ENCODE measurements at regions not wholly inside any gene's neighbourhood (a gene's known extent, or its start where the extent isn't known, plus 50 kb on each side); places are given as distances from the start of the nearest gene placed in this dataset.
A peak's percentile ranks its signal among the peaks of the same experiment; 100 is the strongest.

DNA sequence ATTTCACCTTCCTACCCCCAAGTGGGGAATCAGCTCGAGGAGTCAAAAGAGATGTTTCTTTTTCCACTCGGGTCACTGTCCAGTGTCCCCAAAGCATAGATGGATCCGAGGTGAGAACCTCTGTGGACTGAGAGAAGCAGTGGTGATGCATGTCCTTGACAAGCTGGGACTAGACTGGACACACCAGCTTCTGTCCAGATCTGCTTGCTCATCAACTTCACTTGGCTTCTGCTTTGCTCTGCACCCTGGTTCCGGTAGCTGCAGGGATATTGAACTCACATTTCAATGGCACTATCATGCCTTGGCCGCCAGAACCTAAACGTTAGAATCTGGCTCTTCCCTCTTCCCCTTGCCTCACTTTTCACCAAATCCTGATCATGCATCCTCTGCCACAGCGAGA is 50.3 kb upstream of the CXCL12 start:
- no peak for DNase-seq (ENCODE audit: low read depth)

DNA sequence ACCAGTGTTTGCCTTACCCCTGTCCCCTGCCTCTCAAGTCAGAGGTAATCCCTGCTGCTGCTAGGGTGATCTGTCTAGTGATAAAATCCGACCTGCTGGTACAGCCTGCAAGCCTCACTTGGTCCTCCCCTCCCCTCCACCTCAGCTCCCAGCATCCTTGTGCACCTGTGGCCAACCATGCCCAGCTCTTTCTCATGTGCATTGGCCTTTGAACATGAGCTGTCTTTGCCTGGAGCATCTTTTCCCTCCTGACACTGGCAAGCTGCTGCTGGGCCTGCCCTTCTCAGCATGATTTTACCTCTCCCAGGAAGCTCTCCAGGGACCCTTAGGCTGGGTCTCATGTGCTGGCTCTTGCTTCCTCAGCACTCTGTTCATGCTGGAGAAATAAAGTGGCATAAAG is 51.3 kb upstream of the CXCL12 start:
- DNase-seq (ENCODE audit: low read depth) = no peak

DNA sequence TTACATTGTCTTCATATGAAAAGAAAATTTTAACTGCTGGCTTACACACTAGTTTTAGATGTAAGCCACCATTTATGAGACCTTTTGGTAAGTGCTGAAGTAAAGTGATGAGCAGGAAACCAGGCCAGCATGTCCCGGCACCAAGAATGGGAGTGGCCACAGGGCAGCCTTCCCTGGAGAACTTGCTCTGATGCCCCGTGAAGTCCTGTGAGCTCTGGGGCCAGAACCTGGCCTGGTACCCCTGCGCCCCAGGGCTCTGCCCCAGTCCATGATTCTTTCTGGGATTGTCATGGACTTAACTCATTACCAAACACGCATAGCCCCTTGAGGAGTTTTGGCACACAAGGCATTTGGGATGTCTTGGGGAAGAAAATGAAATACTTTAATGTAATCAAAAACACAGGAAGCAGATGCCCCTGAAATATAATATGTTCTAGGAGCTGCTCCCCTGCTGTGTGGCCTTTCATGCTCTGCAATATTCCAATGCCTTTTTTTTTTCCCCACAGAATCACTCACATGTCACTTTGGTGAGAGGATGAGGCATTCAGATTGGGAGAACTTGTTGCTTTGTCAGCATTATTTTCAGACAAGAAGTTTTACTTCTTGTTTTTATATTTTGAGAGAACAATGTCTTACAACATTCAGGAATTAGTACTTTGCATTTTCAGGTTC is 53.1 kb upstream of the CXCL12 start:
- peak; percentile 34 for DNase-seq (ENCODE audit: low read depth)

DNA sequence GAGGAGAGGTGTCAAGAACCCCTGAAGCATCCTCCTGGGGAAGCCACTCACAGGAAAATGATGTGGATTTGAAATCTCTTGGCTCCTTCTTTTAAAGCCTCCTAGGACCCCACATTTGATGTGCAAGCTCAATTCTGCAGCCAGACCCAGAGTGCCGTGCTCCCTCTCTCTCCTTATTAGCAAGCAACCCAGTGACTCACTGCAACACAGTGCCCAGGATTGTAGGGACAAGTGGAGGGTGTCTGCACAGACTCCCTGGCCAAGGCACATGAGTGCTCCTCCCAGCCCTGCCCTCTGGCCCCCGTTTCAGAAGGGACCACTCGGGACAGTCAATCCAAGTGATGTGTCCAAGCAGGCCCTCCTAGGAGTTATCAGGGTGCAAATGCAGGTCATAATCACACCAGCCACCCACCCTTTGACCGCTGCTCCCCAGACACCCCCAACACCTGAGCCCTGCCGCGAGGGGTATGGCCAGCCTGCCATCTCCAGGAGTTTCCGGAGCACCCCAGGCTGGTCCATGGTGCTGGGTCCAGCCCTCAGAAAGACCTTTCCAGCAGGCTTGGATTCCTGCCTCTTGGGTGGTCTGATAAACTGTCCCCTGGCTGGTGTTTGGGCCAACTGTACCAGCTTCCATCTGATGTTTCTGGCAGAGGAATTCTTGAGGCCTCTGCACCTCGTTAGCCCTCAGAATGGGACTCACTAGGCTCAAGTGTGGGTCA is 54.5 kb upstream of the CXCL12 start:
- no peak for DNase-seq (ENCODE audit: low read depth)

DNA sequence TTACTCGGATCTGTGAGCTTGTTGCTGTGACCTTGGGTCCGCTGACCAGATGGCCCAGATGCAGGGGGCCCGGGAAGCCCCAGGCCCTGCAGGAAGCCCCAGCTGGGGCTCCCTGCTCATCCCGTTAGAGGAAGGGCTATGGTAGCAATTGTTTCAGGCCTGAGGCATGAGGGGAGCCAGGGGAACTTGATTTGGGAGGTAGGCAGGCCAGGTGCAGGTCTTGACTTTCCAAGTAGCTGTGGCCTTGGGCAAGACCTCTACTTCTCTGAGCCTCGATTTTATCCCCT is 55.0 kb upstream of the CXCL12 start:
- DNase-seq (ENCODE audit: low read depth) = no peak

DNA sequence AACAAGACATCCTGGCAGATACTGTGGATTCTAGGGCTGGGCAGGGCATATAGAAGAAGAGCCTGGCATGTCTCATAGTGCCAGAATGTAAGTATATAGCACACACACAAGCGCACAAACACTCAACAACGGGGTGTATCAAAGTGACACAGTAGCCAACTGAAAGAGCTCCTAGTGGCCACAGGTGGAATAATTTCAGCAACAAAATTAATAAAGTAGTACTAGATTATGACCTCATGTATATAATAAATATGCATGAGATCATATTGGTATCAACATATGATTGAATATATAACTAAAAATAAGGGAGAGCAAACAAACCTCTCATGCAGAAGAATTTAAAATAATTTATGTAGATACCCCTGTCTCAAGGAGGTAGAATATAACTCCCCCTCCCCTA is 72.4 kb upstream of the CXCL12 start:
- no peak for DNase-seq (ENCODE audit: low read depth)

DNA sequence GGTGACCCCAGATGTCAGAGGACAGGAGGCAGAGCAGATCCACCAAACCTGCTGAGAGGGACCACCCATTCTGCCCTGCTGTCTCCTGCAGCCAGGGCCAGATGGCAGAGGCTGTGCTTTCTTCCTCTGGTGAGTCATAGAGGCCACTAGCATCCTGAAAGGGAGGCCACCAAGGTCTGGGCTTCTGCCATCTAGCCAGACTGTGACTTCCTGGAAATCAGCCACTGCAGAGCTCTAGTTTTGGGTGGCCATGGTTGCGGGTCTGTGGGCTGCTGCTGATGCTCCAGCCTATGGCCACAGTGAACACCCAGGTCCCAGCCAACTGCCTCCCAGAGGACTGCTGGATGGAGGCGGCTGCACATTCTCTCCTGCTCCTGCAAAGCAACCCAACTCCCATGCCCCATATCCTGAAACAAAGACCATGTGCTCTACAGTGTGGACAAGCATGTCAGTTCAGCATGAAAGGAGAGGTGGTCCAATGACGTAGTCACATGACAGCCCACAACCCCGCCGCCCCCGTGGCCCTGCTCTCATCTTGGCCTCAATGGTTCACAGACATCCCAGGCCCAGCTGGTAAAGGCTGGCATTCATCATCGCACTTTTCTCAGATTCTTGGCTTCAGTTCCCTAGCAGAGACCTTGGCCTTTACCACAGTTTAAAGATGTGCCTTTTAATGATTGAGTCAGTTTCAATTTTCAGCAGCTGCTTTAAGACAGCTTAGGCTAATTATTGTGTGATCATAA is 73.9 kb upstream of the CXCL12 start:
- peak; percentile 27 for DNase-seq (ENCODE audit: low read depth)

DNA sequence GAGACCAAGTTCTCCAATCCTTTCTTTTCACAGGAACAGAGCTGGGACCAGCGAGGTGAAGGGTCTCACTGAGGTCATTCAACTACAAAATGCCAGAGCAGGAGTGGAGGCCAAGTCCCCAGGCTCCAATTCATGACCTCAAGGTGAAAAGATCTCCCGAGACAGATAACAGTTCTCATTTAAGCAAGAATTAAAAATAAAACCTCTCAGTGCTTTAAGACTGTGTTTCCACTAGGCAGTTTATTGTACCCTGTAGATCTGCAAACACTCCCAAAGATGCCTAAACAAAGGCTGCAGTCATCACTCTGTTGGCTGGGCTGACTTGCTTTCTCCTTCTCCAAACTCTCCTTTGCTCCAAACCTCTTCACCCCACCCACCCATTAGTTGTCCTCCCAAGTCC is 74.8 kb upstream of the CXCL12 start:
- DNase-seq (ENCODE audit: low read depth) = no peak

DNA sequence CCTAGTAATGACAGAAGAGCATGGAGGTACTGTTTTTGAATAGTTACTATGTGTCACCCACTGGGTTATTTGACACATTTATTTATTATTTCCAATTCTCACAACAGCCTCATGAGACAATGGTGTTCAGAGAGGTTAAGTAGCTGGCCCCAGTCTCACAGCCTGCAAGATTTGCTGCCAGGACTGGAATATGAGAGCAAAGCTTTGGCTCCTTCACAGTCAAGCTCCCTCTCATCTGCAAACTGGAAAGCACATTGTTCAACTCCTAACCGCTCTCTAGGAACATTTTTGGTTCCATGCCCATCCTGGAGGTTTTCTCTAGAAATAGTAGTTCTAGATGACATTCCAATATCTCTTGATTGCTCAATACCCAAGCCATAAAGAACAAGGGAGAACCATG is 75.5 kb upstream of the CXCL12 start:
- DNase-seq (ENCODE audit: low read depth) = peak; percentile 59

DNA sequence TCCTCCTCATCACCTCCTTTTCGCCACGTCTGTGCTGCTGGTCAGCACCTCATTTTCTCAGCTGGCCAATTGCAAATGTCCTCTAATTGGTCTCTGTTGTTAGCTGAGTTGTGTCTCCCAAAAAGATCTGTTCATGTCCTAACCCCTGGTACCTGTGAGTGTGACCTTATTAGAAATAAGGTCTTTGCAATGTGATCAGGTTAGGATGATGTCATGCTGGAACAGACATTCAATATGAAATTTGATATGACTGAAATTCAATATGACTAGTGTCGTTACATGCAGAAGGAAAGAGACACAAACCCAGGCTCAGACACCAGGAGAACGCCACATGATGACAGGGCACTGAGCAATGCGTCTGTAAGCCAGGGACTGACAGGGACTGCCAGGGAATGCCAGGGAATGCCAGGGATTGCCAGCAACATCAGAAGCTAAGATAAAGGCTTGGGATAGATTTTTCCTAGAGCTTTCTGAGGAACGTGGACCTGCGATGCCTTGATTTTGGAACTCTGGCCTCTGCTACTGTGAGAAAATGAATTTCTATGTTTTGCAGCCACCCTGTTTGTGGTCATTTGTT is 77.5 kb upstream of the CXCL12 start:
- peak; percentile 32 for DNase-seq (ENCODE audit: low read depth)

DNA sequence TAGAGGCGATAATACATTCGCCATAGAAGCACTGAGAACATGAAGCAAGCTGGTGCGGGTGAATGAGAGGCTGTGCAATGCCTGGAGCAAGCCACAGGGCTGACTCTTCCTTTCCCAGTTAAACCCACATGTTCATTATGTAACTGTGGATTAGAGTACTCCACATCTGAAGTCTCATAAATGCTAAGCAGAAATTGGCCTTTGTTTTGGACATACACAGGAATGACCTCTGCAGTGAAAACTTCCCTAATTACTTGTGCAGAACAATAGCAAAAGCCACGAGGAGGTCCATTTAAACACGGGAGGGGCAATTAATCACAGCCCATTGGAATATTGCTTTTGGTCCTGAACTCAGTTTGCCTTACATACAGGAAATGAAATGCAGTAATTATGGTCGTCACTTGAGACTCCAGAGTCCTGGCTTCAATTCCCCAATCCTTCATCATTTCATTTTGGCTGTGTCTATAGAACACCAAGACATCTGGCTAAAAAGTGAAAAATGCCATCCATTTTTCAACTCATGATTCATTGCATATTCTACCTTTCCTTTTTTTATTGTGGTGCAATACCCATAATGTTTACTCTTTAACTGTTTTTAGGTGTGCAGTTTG is 78.7 kb upstream of the CXCL12 start:
- DNase-seq (ENCODE audit: low read depth) = peak; percentile 77

DNA sequence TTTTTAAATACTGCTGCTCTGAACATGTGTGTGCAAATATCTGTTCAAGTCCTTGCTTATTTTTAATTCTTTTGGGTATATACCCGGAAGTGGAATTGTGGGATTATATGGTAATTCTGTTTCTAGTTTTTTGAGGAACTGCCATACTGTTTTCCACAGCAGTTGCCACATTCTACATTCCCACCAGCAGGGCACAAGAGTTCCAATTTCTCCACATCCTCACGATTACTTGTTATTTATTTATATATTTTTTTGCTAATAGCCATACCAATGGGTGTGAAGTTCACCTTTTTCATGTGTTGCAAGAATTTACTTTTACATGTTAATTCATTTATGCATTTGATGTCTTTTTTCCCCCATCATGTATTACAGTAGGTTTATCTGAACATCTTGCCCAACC is 79.6 kb upstream of the CXCL12 start:
- no peak for DNase-seq (ENCODE audit: low read depth)

DNA sequence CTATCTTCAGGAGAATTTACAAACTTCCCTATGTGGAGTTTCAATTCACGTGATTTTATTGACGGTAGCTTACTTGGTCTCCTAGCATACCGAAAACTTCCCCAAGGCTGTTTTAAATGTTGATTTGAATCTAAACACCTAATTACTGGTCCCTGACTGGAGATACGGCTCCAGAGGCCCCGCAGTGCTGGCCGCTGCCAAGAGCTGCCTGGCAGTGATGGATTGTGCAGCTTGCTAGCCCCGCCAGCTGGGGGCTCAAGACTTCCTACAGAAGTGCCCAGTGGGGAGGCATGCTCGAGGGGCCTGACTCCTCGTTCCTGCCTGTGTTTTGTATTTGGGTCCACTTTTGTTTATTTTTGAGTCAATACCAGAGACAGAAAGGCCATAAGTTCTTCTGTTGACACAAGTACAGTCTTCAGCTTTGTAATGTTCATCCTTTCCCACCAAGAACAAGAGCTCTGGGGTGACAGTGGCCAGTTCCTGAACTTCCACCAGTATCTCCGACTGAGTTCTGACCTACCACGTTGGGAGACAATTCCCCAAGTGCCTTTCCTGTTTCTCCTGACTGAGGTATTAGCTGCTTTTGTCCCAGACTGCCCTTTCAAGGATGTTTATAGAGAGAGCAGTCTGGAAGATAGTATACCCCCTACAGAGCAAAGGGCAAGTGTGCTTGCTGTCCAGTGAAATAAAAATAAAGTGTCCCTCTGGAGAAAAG is 80.7 kb upstream of the CXCL12 start:
- peak; percentile 36 for DNase-seq (ENCODE audit: low read depth)

DNA sequence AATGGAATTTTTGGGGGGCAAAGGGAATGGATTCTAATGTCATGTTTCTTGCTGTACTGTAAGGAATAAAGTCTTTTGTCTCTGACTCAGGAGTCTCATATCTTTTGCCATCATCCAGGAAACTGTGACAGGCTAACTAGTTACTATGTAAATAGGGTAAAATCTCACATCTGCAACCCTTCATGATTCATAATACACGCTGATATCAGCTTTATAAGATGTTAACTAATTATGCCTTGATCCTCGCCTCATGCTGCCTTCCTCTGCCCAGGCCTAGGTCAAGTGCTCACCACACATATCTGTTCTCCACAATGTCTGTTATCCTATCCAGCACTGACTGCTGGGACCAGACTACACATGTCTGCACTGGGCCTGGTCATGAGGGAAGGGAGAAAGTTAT is 81.3 kb upstream of the CXCL12 start:
- DNase-seq (ENCODE audit: low read depth) = peak; percentile 86

DNA sequence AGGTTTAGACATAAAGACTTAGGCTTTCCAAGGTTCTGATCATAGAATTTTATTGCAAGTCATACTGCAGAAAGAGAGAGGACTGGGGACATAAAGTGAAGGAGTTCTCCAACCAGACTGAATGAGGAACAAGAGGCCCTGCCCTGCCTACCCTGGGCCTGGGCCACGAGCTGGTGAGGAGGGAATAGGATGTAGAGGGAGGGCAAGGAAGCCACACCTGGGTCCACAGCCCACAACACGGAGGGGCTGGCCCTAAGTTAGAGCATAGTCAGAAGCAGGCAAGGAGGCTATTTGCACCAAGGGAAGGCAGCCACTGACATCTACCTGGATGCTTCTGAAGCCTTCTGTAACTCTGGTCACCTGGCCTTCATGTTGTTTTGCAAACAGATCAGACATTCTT is 82.2 kb upstream of the CXCL12 start:
- DNase-seq (ENCODE audit: low read depth) = no peak

DNA sequence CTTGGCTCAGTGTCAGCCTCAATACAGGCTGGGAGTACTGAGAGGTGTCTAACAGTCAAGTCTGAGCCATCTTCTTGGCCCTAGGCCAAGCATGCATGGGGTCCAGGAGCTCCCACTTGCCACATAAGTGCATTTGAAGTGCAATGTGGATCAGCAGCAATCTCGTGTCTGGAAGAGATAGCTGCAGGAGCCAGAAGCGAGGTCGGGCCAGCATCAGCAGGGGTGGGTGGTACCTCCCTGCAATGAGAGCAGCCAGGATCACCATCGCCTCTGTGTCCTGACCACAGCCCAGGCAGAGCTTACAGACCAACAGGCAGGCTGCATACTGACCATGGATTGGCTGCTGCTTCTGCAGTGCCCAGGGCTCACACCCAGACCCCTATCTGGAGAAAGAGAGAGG is 83.0 kb upstream of the CXCL12 start:
- DNase-seq (ENCODE audit: low read depth) = no peak

DNA sequence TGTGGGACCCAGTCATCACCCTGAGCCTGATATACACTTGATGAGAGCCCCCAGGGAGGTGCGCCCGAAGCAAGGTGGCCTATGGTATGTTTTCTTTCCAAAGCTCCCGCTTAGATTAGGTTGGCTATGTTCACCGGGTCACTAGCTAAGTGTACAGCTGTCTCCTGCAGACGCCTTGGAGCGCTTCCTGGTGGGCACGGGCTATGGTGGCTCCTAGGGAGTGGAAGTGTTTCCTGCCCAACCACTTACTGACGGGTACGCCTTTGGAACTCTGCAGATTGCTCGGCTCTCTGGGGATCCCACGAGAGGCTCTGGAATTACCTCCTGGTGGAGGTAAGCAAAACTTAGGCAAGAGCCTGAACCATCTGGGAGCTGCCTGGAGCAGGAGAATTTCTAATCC is 83.6 kb upstream of the CXCL12 start:
- no peak for DNase-seq (ENCODE audit: low read depth)

DNA sequence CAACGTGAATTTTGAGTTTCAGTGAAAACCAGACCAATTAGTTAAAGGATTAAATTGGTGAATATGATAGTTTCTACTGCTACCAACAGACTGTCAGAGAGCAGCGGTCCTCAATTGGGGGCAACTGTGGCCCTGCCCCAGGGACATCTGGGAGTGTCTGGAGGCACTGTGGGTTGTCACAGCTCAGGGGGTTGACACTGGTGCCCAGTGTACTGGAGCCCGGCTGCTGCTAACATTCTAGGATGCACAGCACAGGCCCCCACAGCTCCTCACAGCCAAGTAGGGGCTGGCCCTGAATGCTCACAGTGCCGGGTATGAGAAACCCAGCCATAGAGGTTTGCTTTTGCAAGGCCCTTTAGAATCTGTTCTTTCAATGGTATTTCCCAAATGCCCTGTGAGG is 84.1 kb upstream of the CXCL12 start:
- no peak for DNase-seq (ENCODE audit: low read depth)

DNA sequence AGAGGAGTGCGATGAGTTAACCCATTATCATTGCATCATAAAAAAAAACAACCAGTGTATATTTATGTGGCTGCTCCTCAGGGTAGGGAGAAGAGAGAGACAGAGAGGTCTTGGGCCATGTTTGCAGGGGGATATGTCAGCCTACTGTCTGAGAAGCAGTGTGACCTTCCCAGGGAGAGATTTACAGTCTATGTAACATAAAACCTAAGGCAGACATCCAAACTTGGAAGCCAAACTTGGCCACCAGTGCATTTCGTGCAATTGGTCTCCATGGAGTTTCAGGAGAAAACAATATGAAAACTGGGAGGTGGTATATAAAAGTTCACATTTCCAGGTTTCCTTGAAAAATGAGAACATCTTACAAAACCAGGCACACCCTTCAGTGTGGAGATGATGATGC is 85.9 kb upstream of the CXCL12 start:
- peak; percentile 61 for DNase-seq (ENCODE audit: low read depth)

DNA sequence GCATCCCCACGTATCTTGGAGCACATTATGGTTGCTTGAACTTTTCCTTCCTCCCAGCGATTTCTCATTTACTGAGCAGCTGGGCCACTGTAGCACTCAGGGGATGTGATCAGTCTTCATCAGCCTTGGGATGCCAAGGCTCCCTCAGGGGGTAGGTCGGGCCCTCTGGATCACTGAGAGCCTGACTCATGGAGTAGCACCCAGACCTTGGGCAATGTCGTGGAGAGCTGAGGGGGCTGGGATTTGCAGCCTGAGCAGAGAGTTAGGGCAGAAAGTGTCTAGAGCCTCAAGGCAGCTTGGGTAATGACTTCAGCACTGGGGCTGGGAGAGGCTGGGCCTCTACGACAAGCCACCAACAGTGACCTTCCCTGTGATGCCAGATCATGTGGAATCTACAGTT is 86.5 kb upstream of the CXCL12 start:
- peak; percentile 76 for DNase-seq (ENCODE audit: low read depth)

DNA sequence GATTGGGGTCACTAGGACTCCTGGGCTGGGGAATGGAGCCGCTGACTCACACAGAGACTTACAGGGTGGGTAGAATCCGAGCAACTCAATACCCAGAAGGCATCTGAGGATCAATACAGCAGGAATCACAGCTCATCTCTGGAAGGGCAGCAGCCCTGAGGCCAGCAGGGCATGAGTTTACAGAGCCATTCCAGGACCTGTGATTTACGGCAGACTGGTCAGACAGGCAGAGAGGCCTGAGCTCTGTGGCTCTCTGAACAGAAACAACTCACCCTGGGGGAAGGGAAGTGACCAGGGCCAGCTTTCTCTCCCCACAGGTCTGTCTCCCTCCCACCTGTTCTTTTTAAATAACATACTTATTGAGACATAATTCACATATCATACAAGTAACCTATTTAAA is 88.2 kb upstream of the CXCL12 start:
- peak; percentile 26 for DNase-seq (ENCODE audit: low read depth)

DNA sequence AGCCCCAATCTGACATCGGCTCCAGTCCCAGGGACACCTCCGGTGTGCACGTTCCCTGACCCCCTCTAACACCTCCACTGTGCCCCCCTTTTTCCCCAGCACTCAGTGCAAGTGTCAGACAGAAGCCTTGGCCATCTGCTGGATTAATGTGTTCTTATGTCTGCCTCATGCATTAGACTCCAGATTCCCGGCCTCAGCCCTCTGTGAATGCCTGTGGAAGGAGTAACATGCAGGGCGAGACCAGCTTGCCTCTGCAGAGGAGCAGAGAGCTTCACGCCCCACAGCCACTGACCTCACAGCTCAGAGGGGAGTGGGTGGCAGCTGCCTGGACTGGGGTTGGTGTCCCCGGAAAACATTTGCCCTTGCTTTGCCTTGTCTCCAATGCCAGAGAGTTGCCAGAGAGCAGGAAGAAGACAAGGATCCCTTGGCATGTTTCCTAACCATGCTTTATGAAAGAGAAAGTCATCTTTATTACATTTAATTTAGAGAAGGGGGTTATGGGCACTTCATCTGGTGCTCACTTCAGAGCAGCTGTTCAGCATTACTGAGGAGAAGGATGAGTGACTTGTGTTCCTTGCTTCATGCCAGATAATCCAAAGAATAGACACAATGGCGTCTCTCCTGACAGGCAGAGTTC is 91.6 kb upstream of the CXCL12 start:
- peak; percentile 38 for DNase-seq (ENCODE audit: low read depth)
